NCI-H748 treated with DMSO at 0.1 percent for 48 hours (cell line): ENCODE measurements at regions not wholly inside any gene's neighbourhood (a gene's known extent, or its start where the extent isn't known, plus 50 kb on each side); places are given as distances from the start of the nearest gene placed in this dataset.

Experiments
- DNase-seq: peaks from one replicate; lab custom pipeline; 2025; lab: John Stamatoyannopoulos, UW

GRCh38 chr5:91706785-91707520 lies 323.8 kb upstream of the ARRDC3 start:
- DNase-seq = no peak

GRCh38 chr5:91703128-91703527 lies 320.0 kb upstream of the ARRDC3 start:
- DNase-seq = no peak

- DNase-seq = no peak
Measured at GRCh38 chr5:91699429-91699828, 316.3 kb upstream of the ARRDC3 start.

GRCh38 chr5:91691592-91691991 lies 308.5 kb upstream of the ARRDC3 start:
- no peak for DNase-seq

- no peak for DNase-seq
Measured at GRCh38 chr5:91690921-91691320, 307.8 kb upstream of the ARRDC3 start.

- no peak for DNase-seq
Measured at GRCh38 chr5:91687430-91687829, 304.3 kb upstream of the ARRDC3 start.

GRCh38 chr5:91684625-91685024 lies 301.5 kb upstream of the ARRDC3 start:
- DNase-seq = no peak

- DNase-seq = no peak
Measured at GRCh38 chr5:91670563-91670962, 287.4 kb upstream of the ARRDC3 start.

- no peak for DNase-seq
Measured at GRCh38 chr5:91670122-91670521, 287.0 kb upstream of the ARRDC3 start.

GRCh38 chr5:91668261-91668660 lies 285.1 kb upstream of the ARRDC3 start:
- DNase-seq = no peak

GRCh38 chr5:91652678-91653077 lies 269.6 kb upstream of the ARRDC3 start:
- no peak for DNase-seq

GRCh38 chr5:91651704-91652103 lies 268.6 kb upstream of the ARRDC3 start:
- no peak for DNase-seq

- no peak for DNase-seq
Measured at GRCh38 chr5:91645347-91645746, 262.2 kb upstream of the ARRDC3 start.

GRCh38 chr5:91643797-91644196 lies 260.7 kb upstream of the ARRDC3 start:
- DNase-seq = no peak

GRCh38 chr5:91642581-91642980 lies 259.5 kb upstream of the ARRDC3 start:
- no peak for DNase-seq

GRCh38 chr5:91641730-91642350 lies 258.7 kb upstream of the ARRDC3 start:
- peak; percentile 72 for DNase-seq

- no peak for DNase-seq
Measured at GRCh38 chr5:91639744-91640143, 256.6 kb upstream of the ARRDC3 start.

- no peak for DNase-seq
Measured at GRCh38 chr5:91638010-91638409, 254.9 kb upstream of the ARRDC3 start.

- no peak for DNase-seq
Measured at GRCh38 chr5:91635950-91636734, 253.0 kb upstream of the ARRDC3 start.

GRCh38 chr5:91632871-91633270 lies 249.8 kb upstream of the ARRDC3 start:
- DNase-seq = peak; percentile 82

GRCh38 chr5:91611746-91612145 lies 228.6 kb upstream of the ARRDC3 start:
- DNase-seq = no peak

GRCh38 chr5:91607675-91608074 lies 224.6 kb upstream of the ARRDC3 start:
- no peak for DNase-seq

GRCh38 chr5:91599863-91600262 lies 216.7 kb upstream of the ARRDC3 start:
- DNase-seq = no peak
